HG02588 (cell line): ENCODE measurements at regions not wholly inside any gene's neighbourhood (a gene's known extent, or its start where the extent isn't known, plus 50 kb on each side); places are given as distances from the start of the nearest gene placed in this dataset.
"Not testable (repeated sequence)": the region's sequence is repeated elsewhere in the genome, so short reads cannot be mapped to it uniquely, and the experiment has no call there.

Experiments used
- ATAC-seq: cut with Tn5 transposase; IDR thresholded peaks from one replicate; pipeline ENCODE4 v1.9.1; 2021; ENCODE audit warnings: mild to moderate bottlenecking, moderate library complexity; ENCODE audit not compliant: unreplicated experiment

DNA sequence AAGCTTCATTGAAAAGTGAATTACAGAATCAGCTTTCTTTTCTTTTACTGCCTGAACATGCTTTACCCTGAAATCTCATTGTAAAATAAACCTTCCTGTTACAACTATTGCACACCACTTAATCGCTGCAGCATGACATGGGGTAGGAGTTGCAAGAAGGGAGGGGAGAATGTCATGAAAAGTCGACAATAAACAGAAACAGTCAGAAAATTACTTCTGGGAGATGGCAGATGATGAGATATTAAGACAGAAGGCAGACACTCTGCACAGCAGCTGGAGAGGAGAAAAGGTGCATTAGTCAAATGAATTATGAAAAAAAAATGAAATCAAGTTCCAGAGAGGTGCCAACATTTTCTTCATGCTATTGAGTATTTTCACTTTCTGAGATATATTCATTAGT is 287.7 kb downstream of the PCDH7 start:
- no peak for ATAC-seq

DNA sequence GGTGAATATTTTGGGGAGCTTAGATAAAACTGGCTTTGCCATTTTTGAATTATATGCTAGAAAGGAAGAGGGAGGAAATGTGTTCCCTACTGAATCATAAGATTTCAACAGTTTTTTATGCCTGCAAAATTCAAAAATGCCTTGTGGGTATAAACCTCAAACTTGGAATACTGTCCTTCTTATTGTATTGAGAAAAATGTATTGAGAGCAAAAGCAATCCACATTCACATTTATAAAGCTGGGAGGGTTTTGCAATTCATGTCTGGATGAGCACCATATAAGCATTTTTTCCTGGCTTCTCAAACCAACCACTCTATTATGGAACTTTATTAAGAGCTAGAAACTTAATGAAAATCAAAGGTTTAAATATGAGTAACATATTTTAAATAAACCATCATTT is 289.8 kb downstream of the PCDH7 start:
- ATAC-seq: no peak

DNA sequence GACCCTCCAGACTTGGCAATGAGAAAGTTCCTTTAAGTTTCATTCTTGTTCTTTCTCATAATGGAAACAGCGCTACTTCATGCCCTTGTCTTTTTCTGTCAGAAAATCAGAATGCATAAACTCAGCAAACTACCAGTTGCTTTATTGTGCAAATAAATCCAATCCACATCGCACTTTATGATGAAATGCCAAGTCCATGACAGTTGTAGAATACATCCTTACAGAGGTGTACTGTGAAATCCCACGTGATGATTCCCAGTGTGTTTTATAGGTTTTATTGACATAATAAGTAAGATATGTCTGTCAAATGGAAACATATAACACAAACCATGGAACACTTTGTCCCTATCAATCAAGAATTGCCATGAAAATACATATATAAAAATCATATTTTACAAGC is 295.0 kb downstream of the PCDH7 start:
- no peak for ATAC-seq

DNA sequence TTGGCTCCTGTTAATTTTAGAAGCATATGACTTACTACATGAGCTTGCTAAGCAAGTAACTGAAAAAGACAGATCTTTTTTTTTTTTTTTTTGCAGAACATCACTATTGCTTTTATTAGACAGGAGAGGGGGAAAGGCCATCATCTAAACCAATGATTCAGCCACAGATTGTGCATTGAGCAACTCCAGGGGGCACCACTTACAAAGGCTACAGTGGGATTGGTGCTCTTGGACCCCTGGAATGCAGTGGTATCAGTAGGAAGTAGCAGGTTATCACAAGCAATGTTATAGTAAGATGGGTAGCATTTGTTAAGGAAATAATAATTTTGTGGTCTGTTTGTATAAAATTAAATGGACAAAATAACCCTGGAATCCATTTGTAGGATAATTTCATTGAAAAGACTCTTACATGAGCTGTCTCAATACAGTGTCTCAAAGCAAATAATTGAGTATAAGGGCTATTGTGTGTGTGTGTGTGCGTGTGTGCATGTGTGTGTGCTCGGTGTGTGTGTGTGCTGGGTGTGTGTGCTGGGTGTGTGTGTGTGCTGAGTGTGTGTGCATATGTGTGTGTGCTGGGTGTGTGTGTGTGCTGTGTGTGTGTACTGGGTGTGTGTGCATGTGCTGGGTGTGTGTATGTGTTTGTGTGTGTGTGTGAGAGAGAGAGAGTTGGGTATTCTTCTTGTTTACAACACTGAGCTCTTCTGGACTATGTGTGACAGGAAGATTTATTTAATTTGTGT is 296.3 kb downstream of the PCDH7 start:
- ATAC-seq: no peak

DNA sequence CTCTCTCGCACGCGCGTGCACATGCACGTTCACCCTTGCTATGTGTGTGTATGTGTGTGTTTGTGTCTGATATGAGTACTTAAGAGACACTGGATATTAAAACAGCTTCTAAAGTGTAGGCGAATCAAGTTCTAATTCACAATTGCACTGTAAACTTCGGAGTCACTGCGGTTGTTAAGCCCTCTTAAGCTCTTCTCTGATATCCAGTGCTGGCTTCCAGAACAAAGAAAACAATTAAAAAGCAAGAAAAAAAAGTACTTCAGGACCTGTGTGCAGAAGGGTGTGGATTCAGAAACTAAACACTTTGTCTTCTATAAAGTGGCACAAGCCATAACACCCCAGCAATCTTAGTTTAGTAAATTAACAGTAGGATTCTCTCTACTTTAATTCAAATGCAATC is 300.2 kb downstream of the PCDH7 start:
- no peak for ATAC-seq

DNA sequence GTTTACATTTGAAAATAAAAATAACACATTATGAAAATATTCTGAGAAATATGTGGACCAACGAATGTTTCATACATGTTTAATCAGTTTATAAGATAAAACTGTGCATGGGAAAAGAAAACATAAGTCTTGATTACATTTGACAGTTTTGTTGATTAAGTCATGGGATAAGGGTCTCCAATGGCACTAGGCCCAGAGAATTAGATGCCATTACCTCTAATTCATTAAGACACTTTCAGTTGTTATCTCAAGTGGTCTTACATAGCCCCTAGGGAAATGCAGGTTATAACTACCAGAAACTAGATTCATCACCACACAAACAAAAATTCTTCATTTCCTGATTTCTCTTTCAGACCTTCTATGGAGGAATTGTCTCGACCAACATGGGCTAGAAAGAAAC is 300.8 kb downstream of the PCDH7 start:
- no peak for ATAC-seq

DNA sequence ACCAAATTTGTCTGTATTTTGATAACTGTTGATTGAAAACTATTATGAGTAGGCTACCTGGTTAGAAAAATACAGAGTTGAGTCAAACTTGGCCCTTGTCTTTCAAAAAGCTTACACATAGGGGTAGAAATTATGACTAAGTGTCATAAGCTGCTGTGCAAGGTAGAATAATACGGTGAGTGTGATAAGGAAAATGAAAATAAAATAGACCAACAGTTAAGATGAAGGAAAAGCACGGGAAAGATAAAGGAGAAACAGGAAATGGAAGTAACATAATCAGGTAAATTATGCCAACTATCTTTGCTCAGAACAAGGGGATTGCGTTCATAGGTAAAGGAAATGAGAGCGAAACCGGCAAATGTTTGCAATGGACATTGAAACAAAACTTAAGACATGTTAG is 302.5 kb downstream of the PCDH7 start:
- ATAC-seq: no peak

DNA sequence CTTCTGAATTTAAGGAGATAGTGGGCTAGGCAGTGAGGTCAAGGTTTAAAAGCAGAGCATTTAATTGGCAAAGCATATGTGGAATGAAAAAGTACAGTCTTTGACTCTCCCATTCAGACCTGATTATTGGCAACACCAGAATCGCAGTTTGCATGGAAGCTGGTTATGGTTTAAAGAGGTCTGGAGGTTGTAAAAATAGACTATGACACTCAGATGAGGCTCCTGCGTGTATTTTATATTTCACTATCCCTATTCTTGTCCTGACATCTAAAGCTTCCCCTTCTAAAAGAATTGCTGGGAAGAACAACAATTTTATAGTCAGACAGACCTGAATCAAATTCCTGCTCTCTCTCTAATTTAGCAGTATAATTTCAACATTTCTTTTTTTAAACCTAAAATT is 302.9 kb downstream of the PCDH7 start:
- ATAC-seq: no peak

DNA sequence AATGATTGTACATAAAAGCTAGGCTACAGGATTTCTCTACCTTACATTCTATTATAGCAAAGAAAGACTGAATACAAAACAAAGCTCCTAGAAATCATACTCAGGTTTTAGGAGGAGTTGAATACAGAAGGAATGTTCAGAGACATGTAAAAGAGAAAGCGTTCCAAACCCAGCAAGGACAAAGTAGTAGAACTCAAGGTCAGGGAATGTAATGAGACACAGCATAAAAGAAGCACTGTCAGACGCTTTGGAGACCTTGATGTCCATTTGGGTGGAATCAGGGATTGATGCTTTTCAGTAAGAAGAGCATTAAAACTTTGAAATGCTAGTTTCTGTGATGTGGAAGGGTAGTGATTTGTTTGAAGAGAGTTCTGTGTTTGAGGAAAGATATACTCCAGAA is 303.6 kb downstream of the PCDH7 start:
- ATAC-seq: no peak

DNA sequence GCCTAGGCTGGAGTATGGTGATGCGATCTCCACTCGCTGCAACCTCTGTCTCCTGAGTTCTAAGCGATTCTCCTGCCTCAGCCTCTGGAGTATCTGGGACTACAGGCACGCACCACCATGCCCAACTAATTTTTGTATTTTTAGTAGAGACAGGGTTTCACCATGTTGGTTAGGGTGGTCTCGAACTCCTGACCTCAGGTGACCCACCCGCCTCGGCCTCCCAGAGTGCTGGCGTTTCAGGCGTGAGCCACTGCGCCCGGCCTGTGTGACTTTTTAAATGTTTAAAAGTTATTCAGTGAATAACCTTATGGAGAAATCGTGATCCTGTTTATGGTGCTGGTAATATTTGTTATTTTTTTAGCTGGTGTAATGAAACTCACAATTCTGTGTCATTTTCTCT is 304.6 kb downstream of the PCDH7 start:
- ATAC-seq: not testable (repeated sequence)

DNA sequence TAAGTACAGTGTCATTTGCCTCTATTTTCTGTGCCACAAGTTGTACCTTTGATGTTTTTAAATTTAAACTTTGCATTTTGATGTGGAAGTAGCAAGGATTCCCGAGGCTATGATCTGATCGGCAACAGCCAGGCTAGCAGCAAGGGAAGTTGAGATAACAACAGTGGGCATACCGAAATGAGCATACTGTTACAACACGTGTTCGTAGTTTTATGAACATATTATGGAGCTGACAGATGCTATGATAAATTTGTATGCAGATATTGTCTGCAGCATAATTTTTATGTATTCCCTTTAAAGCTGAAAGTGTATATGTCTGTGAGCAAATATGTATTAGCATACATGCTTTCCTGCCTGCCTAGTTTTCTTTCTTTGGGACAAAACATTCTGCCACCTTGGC is 306.1 kb downstream of the PCDH7 start:
- no peak for ATAC-seq

DNA sequence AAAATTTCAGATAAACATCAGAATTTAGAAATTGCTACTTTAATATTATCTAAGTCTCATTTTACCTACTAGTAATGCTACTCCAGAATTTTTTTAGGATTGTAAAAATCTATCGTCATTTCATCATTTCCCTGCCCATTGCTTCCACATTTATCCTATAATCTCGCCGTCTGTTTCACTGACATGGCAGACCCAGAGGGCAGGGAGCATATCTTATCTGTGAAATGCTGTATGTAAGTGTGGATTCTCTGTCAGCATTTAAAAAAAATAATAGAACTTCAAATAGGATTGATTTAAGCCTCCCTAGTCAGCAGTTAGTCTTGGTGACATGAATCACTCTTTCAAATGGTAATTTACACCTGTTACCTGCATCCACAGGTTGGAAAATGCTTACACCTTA is 314.4 kb downstream of the PCDH7 start:
- ATAC-seq: no peak

DNA sequence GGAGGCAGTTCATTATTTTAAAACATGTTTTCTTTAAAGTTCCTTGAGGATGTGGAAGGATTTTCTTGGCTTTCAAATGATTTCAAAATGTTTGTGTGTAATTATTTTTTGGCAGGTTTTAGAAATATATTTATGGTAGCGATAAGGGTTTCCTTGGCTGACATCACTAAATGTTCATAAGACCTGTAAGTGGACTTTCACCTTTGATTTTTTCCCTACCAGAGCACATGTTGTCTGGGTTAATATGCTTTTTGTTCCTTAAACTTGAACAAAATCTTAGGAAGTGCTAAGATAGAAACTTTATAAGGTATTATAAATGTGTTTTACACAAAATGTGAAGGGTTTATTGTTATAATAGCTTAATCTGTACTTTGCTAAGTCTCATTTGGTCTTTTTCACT is 315.6 kb downstream of the PCDH7 start:
- no peak for ATAC-seq

DNA sequence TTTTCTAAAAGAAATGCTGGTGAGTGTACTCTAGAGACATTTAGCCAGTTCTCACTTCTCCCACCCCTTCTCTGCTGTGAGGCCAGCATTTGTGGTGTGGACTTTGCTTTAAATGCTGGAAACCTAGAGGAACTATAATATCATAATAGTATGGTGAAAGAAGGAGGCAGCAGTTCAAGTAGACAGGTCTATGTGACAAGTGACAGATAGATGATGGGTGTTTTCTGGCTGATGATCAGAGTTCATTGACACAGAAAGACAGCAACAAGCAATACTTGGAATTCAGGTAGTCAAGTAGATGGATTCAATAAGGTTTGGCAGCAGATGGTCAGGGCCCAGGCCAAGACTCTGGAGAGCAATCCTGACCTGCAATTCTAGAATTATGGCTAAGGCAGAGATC is 317.5 kb downstream of the PCDH7 start:
- no peak for ATAC-seq

DNA sequence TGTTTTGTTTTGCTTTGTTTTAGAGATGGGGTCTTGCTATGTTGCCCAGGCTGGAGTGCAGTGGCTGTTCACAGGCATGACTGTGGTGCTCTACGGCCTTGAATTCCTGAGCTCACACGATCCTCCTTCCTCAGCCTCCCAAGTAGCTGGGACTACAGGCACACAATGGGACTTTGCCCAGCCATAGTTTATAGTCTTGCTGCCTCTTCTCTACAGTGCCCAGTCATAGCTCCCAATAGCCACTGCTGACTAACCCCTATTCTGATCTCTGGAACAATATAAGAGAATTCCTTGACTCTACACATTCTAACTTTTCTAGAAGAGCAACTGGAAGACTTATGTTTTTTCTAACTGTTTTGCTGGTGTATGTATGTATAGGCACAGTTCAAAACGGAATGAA is 319.2 kb downstream of the PCDH7 start:
- no peak for ATAC-seq

DNA sequence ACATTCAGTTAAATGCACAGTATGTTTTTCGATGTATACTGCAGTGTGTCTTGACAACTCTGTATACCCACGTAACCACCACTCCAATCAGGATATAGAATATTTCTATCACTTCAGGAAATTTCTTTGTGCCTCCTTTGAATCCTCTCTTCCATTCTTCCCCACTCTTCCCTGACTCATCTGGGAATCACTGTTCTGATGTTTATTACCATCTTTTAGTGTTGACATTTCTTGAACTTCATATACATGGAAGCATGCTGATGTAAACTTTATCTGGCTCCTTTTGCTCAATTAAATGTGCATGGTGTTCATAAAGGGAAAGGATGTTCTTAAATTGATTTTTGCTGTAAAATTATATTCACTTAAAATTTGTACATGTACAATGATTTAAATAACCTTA is 319.9 kb downstream of the PCDH7 start:
- ATAC-seq: no peak

DNA sequence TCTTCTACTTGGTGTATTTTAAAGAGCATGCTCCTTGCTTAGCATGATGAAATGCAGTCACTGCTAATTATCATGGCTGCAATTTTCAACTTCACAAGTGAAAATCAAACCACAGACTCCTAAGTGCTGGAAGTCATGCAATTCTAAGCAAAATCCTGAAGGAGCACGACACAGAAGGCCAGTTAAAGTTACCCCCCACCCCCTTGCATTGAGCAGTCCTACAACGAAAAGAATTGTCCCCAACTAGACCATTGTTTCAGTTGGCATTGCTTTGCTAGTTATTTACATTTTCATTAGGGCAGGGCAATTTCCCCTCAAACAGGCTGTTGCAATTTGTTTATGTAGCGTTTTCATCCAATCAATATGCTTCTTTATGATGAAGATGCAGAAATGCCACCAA is 321.2 kb downstream of the PCDH7 start:
- no peak for ATAC-seq

DNA sequence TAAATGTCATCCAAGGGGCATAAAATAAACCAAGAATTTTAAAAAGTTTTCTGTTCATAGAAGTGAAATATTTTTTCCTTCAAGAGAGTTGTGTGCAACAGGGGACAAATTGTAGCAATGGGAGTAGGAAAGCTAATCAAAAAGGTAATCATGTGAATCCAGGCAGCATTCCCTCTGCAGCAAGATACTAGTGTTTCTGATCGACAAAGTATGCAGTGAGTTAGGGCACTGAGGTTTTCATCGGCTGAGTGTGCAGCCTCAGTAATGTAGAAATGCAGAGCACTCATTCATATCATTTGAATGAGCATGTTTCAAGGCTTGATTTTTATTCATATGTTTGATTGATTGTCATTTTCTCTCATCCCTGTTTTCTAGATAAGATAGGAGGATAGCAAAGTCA is 321.7 kb downstream of the PCDH7 start:
- ATAC-seq: no peak

DNA sequence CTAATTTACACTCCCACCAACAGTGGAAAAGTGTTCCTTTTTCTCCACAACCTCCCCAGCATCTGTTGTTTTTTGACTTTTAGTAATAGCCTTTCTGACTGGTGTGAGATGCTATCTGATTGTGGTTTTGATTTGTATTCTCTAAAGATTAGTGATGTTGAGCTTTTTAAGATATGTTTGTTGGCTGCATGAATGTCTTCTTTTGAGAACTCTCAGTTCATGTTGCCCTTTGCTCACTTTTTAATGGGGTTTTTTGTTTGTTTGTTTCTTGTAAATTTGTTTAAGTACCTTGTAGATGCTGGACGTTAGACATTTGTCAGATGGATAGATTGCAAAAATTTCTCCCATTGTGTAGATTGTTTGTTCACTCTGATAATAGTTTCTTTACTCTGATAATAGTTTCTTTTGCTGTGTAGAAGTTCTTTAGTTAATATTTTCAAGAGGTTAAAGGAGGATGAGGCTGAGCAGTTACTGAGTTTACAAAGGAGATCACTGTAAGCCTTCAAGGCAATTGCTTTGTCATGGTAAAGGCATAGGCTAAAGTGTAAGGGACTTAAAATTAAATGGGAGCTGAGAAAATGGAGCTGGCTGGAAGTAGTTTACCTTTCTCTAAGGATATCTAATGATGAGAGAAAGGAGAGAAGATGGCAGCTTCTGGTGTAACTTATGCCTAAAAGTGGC is 323.4 kb downstream of the PCDH7 start:
- no peak for ATAC-seq

DNA sequence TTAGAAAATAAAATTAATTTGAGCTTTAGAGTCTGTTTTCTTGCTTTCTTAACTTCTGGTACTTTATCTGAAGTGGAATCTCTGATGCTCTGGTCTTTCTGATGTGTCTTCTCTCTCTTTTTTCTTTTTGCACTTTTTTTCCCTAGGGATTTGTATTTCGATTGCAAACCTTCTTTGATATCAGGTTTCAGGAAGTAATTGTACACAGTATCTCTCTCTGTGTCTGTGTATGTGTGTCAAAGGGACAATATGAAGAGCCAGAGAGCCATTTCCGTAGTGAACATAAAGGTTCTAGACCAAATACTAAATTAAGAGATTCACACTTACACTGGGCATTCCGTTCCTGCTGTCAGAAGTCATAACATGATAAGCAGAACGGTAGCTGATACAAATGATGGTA is 325.0 kb downstream of the PCDH7 start:
- ATAC-seq: no peak

DNA sequence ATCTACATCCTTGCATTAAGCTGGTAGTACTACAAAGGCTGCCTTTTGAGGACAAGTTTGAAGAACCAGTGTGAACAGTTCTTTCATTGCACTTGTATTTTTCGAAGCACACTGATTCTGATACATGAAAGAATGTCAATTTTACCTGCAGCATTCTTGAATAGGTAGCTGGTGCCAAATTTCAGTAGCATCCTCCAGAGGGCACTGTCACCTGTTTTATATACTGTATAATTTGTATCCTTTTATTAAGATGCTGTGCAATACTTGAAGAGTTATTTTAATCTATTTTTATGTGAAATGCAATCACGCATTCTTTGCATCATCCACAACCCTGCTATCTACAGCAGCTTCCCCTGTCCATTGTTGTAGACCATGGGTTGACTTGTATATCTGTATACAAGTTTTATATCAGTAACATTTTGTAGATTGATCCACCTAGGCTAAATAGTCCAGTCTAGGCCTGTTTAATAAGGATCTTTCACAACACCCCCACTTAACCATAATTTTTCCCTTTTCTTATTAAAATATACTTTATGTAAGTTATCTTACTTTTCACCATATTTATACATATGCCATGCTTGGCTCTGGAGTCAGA is 325.7 kb downstream of the PCDH7 start:
- ATAC-seq: no peak

DNA sequence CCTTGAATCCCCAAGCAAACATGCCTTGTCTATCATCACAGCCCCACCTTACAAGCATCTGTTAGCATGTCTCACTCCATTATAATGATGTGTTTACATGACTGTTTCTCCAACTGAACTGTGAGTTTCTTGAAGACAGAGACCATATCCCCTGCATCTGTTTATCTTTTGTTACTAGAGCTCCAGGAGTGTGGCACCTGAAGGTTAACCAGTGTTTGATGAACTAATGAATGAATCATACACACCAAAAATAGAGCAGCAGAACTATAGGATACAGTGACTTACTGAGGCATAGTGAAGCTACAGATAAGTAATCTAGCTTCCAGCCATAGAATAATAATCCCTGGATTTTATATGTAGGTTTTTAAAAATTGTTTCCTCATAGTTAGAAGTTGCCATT is 331.0 kb downstream of the PCDH7 start:
- no peak for ATAC-seq
